NCI-H2107 treated with DMSO at 0.1 percent for 48 hours (cell line): ENCODE measurements at regions not wholly inside any gene's neighbourhood (a gene's known extent, or its start where the extent isn't known, plus 50 kb on each side); places are given as distances from the start of the nearest gene placed in this dataset.
"Not testable (repeated sequence)": the region's sequence is repeated elsewhere in the genome, so short reads cannot be mapped to it uniquely, and the experiment has no call there.

Experiments
- DNase-seq: peaks from one replicate; lab custom pipeline; 2025; ENCODE audit not compliant: unreplicated experiment; lab: John Stamatoyannopoulos, UW

- DNase-seq, result peak; percentile 14
Observed at GRCh38 chr7:91397612-91398011, 133.4 kb downstream of the FZD1 start.

- DNase-seq, result no peak
Observed at GRCh38 chr7:91398341-91398740, 134.1 kb downstream of the FZD1 start.

GRCh38 chr7:91405092-91405788 lies 141.0 kb downstream of the FZD1 start:
- DNase-seq, result no peak

- not testable (repeated sequence) for DNase-seq
Observed at GRCh38 chr7:91405873-91406272, 141.6 kb downstream of the FZD1 start.

GRCh38 chr7:91407942-91408341 lies 143.7 kb downstream of the FZD1 start:
- no peak for DNase-seq

GRCh38 chr7:91408388-91409154 lies 144.3 kb downstream of the FZD1 start:
- no peak for DNase-seq

GRCh38 chr7:91411060-91411459 lies 146.8 kb downstream of the FZD1 start:
- DNase-seq, result no peak

- DNase-seq, result no peak
Observed at GRCh38 chr7:91412298-91412697, 148.1 kb downstream of the FZD1 start.

GRCh38 chr7:91414734-91415133 lies 150.5 kb downstream of the FZD1 start:
- DNase-seq, result no peak

GRCh38 chr7:91416155-91416865 lies 152.1 kb downstream of the FZD1 start:
- no peak for DNase-seq

- DNase-seq, result no peak
Observed at GRCh38 chr7:91420606-91421005, 156.4 kb downstream of the FZD1 start.

- DNase-seq, result no peak
Observed at GRCh38 chr7:91421018-91421417, 156.8 kb downstream of the FZD1 start.

GRCh38 chr7:91424371-91424770 lies 160.1 kb downstream of the FZD1 start:
- no peak for DNase-seq

GRCh38 chr7:91425149-91425548 lies 160.9 kb downstream of the FZD1 start:
- DNase-seq, result no peak

GRCh38 chr7:91427051-91427450 lies 162.8 kb downstream of the FZD1 start:
- DNase-seq, result no peak

- DNase-seq, result no peak
Observed at GRCh38 chr7:91431601-91432000, 167.4 kb downstream of the FZD1 start.

- no peak for DNase-seq
Observed at GRCh38 chr7:91434836-91435235, 170.6 kb downstream of the FZD1 start.

GRCh38 chr7:91435381-91436059 lies 171.3 kb downstream of the FZD1 start:
- DNase-seq, result no peak

- DNase-seq, result peak; percentile 97
Observed at GRCh38 chr7:91436655-91437054, 172.4 kb downstream of the FZD1 start.

GRCh38 chr7:91440198-91440597 lies 176.0 kb downstream of the FZD1 start:
- not testable (repeated sequence) for DNase-seq

GRCh38 chr7:91443862-91444261 lies 179.6 kb downstream of the FZD1 start:
- DNase-seq, result no peak
